COR-L47 (cell line): ENCODE measurements at regions not wholly inside any gene's neighbourhood (a gene's known extent, or its start where the extent isn't known, plus 50 kb on each side); places are given as distances from the start of the nearest gene placed in this dataset.
"Not testable (repeated sequence)": the region's sequence is repeated elsewhere in the genome, so short reads cannot be mapped to it uniquely, and the experiment has no call there.

ENCODE experiments used
- DNase-seq: peaks from one replicate; lab custom pipeline; 2025; lab: John Stamatoyannopoulos, UW

DNA sequence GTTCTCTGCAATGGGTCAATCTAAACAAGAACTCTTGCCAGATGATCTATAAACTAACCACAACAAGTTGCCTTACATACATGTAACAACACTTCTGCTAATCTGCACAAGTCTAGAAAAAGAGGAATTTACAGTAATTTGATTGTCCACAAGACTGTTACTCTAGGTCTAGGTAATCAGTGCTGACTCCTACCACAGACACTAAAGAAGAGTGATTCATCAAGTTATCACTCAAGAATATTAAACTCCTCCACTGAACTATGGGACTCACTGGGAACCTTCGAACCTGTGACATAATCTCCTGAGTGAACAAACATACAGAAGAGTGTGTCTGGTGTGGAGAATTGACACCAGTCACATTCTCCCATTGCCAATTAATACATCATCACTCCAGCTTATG lies 138.3 kb downstream of the ANXA2 start:
- no peak for DNase-seq

DNA sequence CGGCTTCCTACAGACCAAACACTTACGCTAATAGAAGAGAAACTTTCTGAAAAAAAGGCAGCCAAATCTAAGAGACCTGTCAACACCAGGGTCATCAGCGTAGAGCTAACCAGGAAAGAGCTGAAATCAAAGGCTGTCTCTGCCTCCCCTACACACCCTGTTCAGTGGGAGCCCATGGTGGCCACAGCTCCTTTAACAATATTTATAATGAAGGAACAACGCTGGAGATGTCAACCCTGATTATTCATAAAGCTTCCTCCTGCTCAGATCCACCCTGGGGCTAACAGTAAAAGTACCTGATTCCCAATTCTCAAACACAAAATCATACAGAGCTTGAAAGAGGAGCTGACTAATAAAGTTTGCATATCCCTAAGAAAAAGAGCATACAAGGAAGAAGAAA lies 133.7 kb downstream of the ANXA2 start:
- DNase-seq = no peak

DNA sequence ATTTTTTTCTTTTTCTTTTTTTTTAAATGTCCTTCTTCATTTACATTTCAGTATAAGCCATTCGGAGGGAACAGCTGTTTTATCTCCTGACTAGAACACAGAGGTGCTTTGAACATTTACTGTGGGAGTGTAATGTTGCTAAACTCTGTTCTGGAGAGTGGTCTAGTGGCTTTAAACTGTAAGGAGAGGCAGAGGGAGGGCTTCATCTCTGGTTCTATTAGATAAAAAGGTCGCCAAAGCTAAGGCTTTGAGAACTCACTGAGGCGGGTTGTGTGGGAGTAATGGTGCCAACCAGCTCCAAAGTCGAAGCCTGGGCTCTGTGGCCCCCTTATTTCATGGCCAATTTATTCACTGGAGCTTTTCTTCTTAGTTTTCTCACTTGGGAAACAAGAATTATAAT lies 133.2 kb downstream of the ANXA2 start:
- no peak for DNase-seq

DNA sequence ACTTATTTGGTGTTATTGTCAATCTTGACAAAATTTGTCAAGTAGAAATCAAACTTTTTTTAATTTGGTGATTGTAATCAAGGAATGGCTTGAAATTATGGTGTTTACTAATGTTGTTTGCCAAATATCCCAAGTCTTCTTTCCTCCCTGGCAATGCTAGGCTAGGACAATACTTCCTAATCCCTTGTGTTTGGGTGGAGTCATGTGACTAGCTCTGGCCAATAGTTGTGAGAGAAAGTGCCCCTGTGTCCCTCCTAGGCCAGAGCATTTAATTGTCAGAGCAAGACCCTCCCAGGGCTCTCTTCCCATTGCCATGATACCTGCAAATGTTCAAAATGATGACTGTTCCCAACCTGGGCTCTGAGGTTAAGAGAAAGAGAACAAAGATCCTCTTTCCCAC lies 132.7 kb downstream of the ANXA2 start:
- DNase-seq = no peak

DNA sequence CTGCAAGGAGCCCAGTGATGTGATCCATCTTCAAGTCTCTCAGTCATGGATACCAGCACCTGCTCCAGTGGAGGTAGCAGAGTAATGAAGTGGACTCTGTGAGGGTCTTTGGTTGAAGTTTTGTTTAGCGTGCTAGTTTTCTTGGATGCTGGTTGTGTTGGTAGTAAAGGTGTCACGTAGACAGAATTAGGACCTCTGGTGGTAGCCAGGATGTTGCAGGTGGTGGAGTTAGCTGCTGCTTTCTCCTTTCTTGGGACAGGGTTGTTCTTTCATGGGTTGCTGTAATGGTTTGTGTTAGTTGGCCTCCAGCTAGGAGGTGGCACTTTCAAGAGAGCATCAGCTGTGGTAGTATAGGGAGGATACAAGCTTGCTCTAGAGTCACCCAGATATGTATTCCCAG lies 125.2 kb downstream of the ANXA2 start:
- DNase-seq = no peak

DNA sequence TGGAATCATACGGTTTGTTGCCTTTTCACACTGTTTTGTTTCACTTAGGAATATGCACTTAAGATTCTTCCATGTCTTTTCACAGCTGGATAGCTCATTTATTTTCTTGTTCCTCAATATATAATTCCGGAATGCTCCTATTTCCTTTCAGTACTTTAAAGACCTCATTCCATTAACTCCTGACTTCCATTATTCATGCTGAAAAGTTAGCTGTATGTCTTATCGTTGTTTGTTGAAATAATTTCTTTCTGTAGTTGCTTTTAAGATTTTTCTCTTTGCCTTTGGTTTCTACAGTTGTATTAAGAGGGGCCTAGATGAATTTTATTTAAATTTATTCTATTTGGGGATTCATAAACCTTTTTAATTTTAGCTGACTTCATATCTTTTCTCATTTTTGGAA lies 122.2 kb downstream of the ANXA2 start:
- no peak for DNase-seq

DNA sequence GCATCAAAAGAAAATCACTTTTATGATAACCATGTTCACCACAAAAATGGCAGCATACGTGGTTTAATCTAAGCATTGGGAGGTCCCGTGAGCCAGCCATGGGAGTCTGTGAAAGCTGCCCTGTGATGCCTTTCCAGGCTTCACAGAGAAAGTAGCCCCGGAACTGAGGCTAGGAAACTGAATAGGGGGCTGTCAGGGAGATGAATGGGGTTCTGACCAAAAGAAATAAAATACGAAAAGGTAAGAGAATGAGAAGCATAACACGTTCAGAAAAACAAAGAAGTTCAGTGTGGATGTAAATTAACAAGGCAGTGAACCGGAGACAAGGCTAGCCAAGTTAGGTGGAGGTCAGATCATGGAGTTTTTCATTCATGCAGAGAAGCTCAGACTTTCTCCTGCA lies 118.9 kb downstream of the ANXA2 start:
- no peak for DNase-seq

DNA sequence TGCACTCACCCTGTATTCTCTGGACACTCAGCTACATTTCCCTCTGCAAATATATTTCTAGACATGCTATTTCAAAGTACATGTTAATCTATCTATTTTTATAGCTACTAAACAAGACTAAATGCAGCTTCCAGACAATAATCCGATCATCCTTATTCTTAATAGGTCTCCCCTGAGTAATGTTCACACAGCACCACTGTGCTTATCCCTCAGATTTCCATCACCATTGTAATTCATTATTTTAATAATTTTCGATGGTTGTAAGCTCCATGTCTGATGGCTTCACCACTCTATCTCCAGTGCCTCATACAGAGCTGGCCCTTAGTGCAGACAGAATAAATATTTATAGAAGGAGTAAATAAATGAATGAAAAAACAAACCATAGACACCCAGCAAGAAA lies 117.5 kb downstream of the ANXA2 start:
- no peak for DNase-seq

DNA sequence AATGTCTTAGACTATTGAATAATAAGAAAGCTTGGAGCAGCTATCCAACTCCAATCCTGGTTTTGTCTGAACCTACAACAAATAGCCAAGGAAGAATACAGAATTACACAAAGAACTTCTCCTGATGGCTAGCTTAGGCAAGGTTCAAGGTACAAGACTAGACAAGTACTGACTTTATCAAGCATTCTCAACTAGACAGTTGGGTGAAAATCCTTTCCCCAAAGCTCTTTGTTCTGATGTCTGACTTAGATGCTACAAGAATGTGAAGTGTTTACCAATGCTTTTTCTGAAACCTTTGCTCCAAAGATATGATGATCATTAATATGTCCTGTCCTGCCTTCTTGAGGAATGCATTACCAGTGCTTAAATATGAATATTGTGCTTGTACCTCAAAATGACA lies 113.8 kb downstream of the ANXA2 start:
- DNase-seq = no peak

DNA sequence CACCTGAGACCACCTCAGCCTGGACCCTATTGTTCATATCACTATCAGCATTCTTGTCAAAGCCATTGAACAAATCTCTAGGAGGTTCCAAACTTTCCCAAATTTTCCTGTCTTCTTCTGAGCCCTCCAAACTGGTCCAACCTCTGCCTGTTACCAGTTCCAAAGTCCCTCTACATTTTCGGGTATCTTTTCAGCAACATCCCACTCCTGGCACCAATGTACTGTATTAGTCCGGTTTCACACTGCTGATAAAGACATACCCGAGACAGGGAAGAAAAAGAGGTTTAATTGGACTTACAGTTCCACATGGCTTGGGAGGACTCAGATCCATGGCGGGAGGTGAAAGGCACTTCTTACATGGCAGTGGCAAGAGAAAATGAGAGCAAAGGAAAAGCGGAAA lies 101.9 kb downstream of the ANXA2 start:
- not testable (repeated sequence) for DNase-seq

DNA sequence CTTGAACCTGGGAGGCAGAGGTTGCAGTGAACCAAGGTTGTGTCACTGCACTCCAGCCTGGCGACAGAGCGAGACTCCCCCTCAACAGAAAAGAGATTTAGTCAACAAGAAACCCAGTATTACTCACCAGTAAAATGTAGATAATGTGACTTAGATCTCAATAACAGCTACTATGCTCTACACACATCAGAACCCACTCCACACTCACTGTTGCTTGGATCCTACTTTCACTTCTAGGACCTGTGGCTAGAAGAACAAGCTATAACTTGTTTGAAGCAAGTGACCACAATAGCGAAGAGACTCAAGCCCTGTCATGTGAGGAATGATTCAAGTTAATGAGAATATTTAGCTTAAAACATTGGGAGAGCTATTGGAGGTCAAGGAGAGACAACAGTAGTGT lies 100.7 kb downstream of the ANXA2 start:
- no peak for DNase-seq
